CD4-positive, alpha-beta T cell treated with Interleukin-21 for 1 hour (primary cell): ENCODE measurements at regions not wholly inside any gene's neighbourhood (a gene's known extent, or its start where the extent isn't known, plus 50 kb on each side); places are given as distances from the start of the nearest gene placed in this dataset.
A peak's percentile ranks its signal among the peaks of the same experiment; 100 is the strongest.
"Not testable (repeated sequence)": the region's sequence is repeated elsewhere in the genome, so short reads cannot be mapped to it uniquely, and the experiment has no call there.

ENCODE experiments used
- DNase-seq: peaks from one replicate; pipeline ENCODE4 v3.0.0-alpha.2; 2020

GRCh38 chr10:87300163-87300562 lies 57.4 kb upstream of the NUTM2D start:
- not testable (repeated sequence) for DNase-seq

GRCh38 chr10:87301466-87302115 lies 56.0 kb upstream of the NUTM2D start:
- peak; percentile 40 for DNase-seq

DNA sequence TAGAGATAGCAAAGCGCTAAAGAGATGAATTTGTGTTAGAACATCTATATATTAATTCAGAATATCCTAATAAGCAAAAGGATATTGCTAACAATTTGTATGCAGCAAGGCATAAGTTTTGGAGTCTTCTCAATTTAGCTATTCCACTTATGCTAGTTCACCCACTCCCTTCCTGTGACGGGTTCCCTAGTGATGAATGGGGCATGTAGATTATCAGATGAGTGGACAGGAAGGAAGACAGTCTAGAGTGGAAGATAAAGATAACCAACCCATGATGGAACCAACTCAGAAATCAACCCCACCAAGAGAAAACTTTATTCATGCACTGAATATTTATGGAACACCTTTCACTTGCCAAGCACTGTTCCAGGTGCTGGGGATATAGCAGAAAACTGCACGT lies 55.4 kb upstream of the NUTM2D start:
- not testable (repeated sequence) for DNase-seq

DNA sequence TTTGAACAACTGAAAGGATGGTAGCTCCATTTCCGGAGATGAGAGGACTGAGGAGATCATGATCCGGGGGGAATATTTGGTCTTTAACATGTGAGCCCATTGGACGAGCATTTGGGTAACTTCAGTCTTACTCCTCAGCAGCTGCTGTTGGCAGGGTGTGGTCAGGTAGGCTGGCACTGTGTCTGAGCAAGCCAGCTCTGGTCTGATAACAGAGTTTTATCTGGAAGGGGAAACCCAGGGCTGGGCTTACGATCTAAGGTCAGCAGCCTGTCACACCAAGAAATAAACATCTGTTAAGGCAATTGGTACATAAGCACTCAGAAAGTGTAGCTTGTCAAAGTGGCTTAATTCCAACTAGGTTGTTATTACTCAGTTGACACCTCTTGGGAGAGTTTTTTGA lies 53.8 kb upstream of the NUTM2D start:
- not testable (repeated sequence) for DNase-seq

DNA sequence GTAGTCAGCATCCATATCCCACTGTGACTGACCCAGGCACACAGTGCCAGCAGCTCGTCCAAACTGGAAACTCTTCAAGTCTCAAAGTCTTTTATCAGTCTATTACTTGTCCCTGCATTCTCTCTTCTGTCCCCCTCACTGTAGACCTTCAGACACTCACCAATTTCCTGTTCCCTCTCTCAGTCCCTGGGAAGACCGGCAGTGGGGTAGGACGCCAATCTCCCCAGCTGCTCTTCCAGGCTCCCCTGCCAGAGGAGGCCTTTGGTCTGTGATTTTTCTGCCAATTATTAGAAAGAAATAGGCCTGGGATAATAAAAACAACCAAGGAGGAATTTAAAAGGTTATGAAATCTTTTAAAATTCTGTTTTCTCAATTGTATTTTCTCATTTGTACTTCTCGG lies 50.9 kb upstream of the NUTM2D start:
- not testable (repeated sequence) for DNase-seq
